ENCODE measurements at regions not wholly inside any gene's neighbourhood (a gene's known extent, or its start where the extent isn't known, plus 50 kb on each side); places are given as distances from the start of the nearest gene placed in this dataset.
"Not testable (repeated sequence)": the region's sequence is repeated elsewhere in the genome, so short reads cannot be mapped to it uniquely, and the experiment has no call there.

DNA sequence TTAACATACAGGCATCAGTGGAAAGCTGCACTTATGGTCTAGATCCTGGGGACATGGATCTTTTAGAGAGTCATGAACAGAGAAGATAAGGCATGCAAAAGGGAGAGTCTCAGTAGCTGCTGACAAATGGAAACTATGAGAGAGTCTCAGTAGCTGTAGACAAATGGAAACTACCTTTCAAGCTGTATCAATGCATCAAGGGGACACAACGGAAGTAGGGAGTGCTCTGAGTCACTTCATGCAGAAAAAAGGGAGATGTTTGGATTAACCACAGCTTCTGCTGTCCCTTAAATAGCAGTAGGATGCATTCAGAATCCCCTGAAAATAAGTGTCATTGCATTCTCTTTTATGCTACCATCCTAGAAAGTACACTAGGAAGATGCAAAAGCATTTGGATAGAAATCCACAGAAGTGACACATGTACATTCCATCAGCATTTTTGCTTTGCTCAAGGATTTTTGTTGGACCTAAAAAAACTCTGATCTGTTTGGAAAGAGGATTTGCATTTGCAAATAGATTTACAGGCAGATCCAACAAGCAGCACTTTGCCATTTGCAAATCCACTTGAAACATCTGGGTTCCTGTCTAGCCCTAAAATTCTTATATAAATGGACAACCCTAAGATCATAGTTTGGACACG is 227.5 kb upstream of the LMO3 start:
- DNase-seq, result no peak

DNA sequence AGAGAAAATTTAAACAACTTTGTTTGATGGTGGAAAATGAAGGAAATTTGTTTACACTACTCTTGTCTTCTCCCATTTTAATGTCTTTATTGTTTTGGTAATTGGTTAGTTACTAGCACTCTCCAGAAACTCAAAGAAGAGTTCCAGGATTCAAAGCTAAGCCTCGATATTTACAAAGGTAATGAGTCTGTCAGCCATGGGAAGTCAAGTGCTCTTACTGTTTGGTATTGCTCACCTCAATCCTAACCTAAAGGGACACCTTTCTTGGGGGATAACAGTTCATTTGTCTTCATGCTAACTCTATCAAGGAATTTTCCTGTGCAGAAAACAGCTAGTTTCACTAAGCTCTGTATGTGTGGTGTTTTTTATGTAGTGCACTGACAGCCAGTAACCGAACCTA is 222.9 kb upstream of the LMO3 start:
- no peak for DNase-seq

DNA sequence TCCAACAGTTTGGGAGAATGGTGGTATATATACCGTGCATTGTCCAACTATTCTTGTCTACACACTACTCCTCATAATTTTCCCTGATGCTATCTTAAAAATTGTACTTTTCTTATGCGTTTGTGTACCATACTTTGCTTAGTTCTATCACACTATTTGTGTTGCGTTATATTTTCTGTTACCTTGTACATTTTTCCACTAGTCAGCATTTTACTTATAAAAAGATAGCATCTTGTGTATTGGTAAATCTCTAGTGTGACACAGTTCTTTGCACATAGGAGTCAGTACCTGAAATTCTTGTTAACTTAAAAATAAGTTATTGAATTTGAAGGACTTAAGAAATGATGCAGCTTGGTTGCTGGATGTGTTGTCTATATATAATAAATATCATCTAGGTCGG is 201.8 kb upstream of the LMO3 start:
- DNase-seq, result no peak

DNA sequence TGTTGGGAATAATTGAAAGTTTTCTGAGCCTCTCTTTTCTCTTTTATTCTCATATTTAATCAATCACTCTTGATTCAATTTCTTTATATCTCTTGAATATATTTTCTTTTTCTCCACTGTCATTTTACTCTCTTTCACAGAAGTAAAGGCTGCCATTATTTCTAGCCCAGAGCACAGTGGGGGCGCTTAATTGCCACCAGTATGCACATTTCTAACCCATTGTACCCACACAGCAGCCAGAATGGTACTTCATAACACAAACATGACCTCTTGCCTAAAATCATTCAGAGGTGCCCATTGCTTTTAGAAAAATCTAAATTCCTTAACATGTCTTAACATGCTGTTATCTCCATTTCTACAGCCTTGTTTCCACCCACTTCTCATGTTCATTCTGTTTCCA is 190.2 kb upstream of the LMO3 start:
- DNase-seq, result no peak

DNA sequence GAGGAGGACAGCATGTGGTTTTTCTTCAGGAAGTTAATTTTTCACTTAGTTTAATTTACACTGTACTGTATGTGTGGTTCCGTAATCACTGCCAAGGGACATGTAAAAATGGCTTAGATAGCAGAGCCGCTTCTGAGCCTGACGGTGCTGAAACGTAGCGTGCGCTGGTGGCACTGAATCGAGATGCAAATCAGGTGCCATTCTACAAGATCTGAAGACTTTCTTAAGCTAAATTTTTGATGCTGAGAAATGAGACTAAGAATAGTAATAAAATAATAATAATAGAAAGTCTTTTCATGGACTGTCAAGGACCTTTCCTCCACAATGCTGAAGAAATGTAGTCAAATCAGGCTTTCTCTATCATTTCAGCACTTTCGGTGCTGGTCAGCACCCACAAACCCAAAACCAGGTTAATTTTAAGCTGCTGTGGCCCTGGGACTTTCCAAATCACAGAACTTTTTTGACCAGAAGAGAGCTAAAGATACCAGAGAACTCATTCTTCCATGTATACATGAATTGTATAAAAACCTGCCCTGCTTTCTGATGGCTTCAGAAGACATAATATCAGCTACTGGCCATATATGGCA is 183.3 kb upstream of the LMO3 start:
- no peak for DNase-seq

DNA sequence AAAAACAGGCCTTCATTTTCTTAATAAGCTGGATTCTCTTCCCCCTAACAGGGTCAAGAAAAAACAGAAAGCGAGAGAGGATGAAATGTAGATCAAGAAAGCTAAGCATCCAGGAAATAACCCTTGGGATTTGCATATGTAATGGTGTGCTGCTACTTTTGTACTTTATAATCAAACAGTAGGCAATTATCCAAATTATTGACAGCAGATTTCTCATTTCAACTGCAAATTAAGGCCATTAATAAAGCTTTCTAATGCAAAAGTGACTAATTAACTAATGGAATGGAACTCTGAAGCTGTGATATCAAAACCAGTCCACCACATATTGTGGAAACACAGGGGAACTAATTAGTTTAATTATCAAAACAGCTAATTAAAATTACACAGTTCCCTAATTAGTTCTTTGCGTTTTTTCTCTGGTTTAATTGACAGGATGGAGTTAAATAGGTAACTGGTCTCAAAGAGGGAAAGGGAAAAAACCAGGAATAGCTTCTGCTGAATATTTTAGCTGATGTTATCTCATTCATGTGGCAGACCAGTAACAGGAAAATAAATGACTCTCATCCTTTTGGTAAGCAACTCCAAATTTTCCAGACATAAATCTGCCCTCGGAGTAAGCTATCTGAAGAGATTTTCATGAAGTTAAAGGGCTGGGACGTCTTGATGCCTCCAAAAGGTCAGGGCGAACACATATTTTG is 182.7 kb upstream of the LMO3 start:
- no peak for DNase-seq

DNA sequence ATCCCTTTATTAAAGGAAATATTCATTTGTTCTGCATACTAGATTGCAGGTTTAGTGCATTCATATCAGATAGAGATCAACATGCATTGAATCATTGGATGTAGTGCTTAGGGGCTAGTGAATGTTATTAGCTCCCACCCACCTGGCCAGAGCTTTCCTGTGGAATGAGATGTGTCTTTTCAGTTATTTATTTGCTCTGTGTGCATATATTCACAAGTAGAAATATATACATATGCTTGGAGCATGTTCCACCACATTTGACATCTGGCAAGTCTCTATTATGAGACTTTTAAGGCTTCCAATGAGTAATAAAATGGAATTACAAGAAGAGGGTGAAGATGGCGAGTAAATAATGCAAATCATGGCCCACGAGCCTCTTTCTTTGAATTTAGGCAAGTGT is 180.0 kb upstream of the LMO3 start:
- DNase-seq, result no peak

DNA sequence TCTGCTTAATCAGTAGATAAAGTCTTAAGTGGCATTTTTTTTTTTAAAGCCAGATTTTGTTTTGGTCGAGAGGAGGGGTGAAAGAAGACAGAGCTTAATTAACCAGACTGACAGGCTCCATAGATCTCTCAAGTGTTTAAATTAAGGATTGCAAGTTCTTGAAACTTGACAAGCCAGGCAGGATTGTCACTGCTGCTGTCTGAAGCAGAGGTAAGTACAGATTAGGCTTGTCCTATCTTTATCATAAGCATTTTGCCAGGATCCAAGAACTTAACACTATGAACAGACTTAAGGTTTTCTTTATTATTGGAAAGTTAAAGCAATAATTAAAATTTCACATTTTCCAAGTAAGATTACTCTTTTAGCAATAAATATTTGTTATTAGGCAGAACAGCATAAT is 179.6 kb upstream of the LMO3 start:
- DNase-seq, result no peak

DNA sequence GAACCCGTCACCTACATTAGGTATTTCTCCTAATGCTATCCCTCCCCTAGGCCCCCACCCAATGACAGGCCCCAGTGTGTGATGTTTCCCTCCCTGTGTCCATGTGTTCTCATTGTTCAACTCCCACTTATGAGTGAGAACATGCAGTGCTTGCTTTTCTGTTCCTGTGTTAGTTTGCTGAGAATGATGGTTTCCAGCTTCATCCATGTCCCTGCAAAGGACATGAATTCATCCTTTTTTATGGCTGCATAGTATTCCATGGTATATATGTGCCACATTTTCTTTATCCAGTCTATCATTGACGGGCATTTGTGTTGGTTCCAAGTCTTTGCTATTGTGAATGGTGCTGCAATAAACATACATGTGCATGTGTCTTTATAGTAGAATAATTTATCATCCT is 163.2 kb upstream of the LMO3 start:
- DNase-seq, result not testable (repeated sequence)

DNA sequence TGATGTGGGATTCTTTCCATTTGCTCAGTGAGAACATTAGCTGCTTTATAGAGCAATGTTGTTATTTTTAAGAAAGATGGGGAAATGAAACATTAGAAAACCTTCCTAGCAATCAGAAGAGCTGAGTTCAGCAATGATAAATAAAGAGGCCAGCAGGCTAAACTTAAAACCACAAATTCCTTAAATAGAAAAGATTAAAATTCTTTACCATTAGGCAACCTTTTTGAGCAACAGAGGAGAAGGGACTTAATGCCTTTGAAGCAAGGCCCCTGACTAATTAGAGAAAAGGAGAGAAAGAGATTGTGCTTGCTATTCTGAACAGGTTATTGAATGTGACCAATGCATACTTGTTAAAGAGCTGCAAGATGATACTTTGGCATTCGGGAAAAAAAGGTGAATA is 160.8 kb upstream of the LMO3 start:
- DNase-seq, result no peak

DNA sequence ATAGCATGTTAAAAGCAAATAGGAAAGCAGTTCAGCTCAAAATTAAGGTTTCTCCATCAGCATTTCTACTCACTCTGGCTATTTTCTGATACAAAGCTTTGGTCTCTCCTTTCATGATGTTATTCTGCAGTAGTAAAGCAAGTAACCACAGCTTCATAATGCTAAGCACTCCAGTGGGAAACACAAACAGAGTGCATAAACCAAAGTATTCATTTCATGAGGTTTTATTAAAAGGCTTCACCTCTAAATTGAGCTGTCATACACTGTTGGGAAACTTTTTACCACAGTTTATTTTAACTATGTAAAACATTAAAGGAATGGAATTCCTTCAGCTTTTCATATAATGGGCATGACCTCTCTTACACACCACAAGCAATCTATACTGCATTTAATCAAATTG is 157.9 kb upstream of the LMO3 start:
- DNase-seq, result no peak

DNA sequence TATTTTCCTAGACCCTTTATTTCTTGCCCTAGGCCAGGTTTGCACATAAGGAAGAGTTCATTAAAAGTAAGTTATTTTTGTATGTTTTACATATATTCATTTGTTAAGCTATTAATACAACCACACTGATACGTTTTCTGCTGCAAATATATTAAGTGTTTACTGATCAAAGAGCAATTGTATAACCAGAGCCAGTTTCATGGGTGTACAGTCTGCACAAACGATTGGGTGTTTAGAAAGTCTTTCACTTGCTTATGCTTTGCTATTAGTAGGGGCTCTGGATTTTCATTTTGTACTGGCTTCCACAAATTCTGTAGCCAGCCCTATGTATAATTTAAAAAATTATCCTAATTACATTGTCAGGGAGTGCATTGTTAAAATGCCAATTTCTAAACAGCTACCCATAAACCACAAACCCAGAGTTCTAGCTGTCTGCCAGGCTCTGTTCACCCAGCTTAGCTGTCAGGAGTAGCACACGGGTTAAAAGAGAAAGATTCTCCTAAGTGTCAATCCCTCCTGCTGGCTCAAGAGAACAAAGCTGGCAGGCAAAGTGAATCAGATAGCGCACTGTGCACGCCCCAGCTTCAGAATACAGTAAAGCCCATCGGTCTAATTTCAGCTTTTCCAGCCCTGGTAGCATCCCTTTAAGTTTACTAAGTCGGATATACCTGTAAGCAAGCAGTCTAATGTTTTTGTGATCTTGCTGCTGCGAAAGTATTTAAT is 151.0 kb upstream of the LMO3 start:
- DNase-seq, result no peak

DNA sequence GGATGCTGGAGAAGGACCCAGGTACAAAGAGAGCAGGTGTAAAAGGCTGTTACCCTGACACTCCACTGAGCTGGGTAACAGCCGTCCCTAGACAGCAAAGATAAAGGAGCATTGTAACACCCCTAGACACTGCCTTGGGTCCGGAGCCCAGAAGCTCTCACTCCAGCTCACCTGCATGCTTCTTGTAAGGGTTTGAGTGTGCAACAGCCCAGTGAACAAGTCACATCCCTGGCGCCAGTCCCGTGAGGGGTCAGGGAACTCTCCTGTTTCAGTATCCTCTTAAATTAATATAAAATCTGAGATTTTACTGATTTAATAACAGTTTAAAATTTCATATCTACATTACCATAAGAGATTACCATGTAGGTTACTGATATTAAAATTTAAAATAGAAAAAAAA is 124.8 kb upstream of the LMO3 start:
- DNase-seq, result no peak

DNA sequence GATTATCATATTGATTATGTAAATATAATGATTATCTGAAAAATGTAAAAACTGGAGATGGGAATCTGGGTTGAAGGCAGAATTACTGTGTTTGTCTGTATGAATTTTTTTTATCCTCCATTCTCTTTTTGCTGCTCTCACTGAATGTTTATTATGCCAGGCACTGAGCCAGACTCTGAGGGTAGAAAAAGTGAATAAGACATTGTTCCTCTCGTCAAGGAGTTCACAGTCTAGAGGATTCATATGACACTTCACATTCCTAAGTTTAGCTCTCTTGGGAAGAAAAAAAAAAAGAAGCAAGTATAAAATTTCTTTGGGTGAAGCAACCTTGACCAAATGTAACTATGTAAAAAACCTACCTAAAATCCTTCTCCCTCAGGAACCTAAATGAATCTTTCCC is 120.9 kb upstream of the LMO3 start:
- no peak for DNase-seq

DNA sequence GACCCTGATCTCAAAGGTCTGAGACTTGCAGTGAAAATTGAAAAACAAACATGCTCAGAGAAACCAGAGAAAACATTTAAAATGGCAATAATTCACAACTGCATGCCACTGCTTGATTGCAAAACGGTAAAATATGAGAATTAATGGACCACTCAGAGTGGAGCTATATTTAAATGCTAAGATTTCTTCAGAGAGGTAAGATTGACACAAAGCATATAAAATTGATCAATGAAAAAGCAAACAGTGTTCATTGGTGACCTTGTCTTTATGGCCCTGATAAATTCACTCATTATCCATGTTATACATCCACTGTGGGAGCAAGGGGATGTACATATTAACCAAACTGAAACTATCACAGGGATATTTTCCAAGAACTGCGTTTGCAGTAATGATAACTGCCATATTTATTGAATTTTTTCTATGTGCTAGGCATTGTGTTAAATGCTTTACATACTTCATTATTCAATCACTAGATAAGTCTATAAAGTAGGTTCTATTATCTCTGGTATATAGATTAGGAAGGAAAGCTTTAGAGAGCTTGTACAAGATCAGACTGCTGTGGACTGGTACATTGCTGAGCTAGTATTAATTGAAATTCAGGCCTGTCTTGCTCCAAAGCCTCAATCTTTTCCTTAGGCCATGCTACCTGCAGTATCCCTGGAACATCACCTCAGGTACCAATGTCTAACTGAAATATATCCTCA is 113.9 kb upstream of the LMO3 start:
- DNase-seq, result no peak

DNA sequence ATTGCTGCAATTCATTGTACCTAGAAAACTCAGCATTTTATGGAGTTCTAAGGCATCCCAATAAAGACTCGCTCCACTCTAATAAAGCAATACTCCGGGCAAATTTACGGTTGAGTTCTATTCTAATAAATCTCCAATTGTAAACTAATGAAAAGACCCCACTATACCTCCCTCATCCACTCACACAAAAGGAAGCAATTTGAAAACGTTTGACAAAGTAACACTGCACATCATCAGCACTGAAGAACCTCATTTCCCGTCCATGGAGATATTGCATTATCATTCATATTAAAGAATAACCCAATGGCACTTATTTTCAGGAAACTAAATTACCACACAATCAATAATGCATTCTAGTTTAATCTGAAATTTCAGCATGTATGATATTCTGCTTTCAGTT is 111.0 kb upstream of the LMO3 start:
- DNase-seq, result no peak

DNA sequence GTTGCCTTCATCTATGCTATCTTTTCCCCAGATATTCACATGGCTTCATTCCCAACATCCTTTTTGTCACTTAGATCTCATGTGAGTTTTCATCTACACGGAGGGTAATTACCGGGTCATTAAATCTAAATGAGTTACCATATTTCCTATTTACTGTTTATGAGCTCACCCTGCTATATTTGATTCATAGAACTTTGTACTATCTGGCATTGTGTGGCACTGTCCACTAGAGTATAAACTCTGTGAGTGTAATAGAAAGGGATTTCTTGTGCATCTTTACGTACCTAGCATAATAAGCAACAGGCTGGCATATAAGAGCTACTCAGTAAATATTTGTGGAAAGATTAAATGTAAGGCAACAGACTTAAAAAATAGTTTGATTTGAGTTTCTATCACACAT is 86.1 kb upstream of the LMO3 start:
- no peak for DNase-seq

DNA sequence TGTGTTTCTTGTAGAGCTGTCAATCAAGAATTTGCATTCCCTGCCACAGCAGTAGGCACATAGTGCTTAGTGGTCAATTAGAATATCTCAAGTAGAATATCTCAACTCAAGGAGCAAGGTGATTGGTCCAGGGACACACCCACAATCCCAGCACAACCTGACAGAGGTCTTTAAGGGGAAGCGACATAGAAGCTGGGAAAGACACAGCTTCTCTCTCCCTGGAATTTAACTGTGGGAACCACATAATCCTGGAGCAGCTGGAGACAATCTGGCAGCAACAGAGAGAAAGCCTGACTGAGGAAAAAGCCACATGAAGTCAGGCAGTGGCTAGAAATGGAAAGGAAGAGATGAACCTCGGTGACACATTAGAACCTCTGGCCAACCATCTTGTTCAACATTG is 85.7 kb upstream of the LMO3 start:
- DNase-seq, result no peak

DNA sequence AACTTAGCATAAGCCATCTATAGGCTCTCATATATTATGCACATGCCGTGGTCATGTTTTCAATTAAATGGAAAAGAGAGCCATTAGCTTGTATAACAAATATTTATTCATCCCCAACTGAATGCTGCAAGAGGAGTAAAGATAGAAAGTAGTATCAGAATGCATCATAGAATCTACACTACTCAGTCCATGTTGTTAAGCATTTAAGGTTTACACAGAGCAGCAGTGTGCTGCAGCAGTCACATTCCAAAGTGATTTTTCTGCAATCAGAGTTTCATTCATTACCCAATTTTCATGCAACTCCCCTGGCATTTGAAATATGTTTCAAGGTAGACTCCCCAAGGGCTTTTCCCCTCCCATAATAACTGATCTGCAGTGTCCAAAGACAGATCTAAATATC is 82.2 kb upstream of the LMO3 start:
- DNase-seq, result no peak

DNA sequence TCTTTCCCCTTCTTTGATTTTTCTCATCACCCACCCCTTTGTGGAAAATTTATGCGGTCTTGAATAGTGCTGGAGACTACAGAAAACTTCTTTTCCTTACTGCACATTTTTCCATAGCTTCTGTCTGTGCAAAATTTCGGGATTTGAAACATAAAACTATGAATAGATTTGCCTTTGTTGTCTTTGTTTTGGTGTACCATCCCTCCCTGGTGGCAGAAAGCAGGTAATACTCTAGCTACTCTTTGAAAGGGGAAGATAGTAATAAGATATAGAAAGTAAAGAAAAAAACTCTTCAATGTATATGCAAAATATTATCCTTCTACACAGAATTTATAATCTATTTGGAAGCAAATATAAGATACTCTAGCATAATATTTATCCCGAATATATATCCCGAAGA is 79.1 kb upstream of the LMO3 start:
- DNase-seq, result no peak

DNA sequence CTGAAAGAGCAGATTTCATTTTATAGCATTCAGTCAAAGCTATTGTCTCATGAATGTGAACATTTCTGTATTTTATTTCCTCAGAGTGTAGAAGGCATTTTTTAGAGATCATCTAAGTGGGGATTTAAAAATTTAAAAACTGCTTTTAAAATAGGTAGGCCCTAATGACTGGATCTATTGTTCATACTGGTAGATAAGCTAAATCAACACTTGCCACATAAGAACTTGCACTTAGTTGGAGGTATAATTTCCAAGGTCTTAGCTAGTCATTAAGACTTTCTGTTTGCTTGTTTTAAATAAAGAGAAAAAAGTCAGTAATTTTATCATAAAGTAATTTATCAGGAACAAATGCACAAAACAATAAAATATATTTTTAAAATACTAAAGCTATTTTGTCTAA is 75.2 kb upstream of the LMO3 start:
- no peak for DNase-seq

DNA sequence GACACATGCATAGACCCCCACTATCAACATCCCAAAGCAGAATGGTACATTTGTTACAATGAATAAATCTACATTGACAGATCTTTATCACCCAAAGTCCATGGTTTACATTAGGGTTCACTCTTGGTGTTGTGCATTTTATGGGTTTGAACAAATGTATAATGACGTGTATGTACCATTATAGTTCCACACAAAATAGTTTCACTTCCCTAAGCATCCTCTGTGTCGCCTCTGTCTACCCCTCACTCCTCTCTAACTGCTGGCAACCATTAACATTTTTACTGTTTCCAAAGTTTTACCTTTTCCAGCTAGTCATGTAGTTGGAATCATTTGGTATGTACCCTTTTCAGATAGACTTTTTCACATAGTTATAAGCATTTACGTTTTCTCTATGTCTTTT is 69.5 kb upstream of the LMO3 start:
- DNase-seq, result no peak

DNA sequence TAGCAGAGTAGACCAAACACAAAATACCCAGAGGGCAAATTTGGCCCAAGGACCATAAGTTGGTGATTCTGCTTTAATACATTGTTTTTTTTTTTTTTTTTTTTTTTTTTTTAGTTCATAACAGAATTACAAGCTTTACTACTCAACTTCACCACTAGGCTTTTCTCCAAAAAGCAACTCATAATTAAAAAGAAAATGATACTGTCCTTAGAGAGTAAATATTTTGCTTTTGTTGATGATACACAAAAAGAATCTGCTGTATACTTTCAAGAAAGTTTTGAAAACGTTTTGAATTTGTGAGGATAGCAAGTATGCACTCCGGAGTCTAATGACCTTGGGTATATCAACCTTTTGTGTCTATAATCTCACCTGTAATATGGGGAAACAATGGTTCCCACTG is 68.9 kb upstream of the LMO3 start:
- no peak for DNase-seq
